Neutrophil (primary cell): ENCODE measurements at regions not wholly inside any gene's neighbourhood (a gene's known extent, or its start where the extent isn't known, plus 50 kb on each side); places are given as distances from the start of the nearest gene placed in this dataset.
A peak's percentile ranks its signal among the peaks of the same experiment; 100 is the strongest.

Experiments used
- H3K27ac ChIP-seq: fragments of 200-600 bp; sonication (generic); 2 replicates; pipeline ENCODE4 v1.5.1; 2016; ENCODE audit warnings: mild to moderate bottlenecking, moderate library complexity
- H3K27me3 ChIP-seq: fragments of 200-600 bp; sonication (generic); 2 replicates; pipeline ENCODE4 v1.6.0; 2016; ENCODE audit warnings: mild to moderate bottlenecking
- H3K36me3 ChIP-seq: fragments of 200-600 bp; sonication (generic); 2 replicates; pipeline ENCODE4 v1.5.1; 2017
- H3K4me1 ChIP-seq, 2 experiments: fragments of 200-600 bp in 1 of 2; sonication (generic) in 1 of 2; 1 replicate in 1 of 2; 2 replicates in 1 of 2; pipeline versions ENCODE4 v1.5.1 to v1.6.1; 2013 to 2016; ENCODE audit warnings: low read depth in 1 of 2, low read length in 1 of 2, mild to moderate bottlenecking in 1 of 2, moderate library complexity in 1 of 2; ENCODE audit not compliant: control insufficient read depth in 1 of 2, insufficient read depth in 1 of 2
- H3K4me3 ChIP-seq, 2 experiments: fragments of 200-600 bp in 1 of 2; sonication (generic) in 1 of 2; 1 replicate in 1 of 2; 2 replicates in 1 of 2; pipeline ENCODE4 v1.5.1; 2013 to 2016; ENCODE audit warnings: low read depth in 1 of 2, low read length in 1 of 2, mild to moderate bottlenecking in 1 of 2, moderate library complexity in 1 of 2
- H3K9me3 ChIP-seq: fragments of 200-600 bp; sonication (generic); 2 replicates; pipeline ENCODE4 v1.5.1; 2016
- TF ChIP-seq, protein P1 (sequence below): fragments of 200-600 bp; sonication (generic); IDR thresholded peaks from 2 replicates; pipeline ENCODE4 v1.5.1; 2016; ENCODE audit warnings: antibody characterized with exemption

DNA sequence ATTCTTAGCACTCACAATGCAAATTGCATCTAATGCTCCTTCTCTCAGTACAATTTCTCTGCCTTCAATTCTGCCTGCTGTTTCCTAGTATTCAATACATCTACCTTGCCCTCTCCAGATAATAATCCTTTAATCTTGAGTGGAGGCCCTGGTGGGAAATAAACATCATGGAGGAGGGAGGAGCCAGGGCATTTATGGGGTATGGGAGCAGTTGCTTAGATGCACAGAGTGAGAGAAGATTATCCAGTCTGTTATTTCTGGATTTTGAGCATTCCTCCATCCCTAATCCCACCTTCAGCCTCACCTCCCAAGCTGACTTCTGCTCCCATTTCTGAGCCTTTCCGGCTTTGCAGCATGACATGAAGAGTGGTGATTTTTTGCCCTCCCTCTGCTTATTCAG, 127.9 kb upstream of the PPP3CA start:
- H3K4me1 ChIP-seq, result no peaks in the 10 kb centered on the region
- H3K27ac ChIP-seq, result no peak overlapping the region
- no peaks in the 10 kb centered on the region for H3K36me3 ChIP-seq
- no peak overlapping the region for H3K4me3 ChIP-seq
- H3K9me3 ChIP-seq, result no peaks in the 10 kb centered on the region
- no peaks in the 10 kb centered on the region for H3K27me3 ChIP-seq
- TF ChIP-seq, protein P1, sequence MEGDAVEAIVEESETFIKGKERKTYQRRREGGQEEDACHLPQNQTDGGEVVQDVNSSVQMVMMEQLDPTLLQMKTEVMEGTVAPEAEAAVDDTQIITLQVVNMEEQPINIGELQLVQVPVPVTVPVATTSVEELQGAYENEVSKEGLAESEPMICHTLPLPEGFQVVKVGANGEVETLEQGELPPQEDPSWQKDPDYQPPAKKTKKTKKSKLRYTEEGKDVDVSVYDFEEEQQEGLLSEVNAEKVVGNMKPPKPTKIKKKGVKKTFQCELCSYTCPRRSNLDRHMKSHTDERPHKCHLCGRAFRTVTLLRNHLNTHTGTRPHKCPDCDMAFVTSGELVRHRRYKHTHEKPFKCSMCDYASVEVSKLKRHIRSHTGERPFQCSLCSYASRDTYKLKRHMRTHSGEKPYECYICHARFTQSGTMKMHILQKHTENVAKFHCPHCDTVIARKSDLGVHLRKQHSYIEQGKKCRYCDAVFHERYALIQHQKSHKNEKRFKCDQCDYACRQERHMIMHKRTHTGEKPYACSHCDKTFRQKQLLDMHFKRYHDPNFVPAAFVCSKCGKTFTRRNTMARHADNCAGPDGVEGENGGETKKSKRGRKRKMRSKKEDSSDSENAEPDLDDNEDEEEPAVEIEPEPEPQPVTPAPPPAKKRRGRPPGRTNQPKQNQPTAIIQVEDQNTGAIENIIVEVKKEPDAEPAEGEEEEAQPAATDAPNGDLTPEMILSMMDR, result no peak

DNA sequence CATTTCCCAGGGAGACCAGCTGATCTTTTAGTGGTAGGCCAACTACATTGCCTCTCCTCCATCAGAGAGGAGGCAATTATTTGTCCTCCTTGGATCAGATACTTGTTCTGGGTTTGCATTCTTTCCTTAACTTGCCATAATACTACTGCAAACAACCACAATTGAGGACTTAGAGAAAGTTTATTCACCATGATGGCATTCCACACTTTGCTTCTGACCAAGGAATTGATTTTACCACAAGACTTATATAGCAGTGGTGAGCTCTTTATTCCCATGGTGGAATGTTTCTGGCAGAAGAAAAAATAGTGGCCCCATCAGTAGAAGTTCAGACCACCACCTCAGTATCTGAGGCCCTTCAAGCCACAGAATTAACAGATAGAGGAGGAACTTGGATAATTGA, 123.9 kb upstream of the PPP3CA start:
- Histone ChIP-seq H3K27me3 (no peaks in the 10 kb centered on the region), H3K4me1 (no peaks in the 10 kb centered on the region), H3K36me3 (no peaks in the 10 kb centered on the region), H3K4me3 (no peak overlapping the region), H3K9me3 (no peaks in the 10 kb centered on the region), H3K27ac (no peak overlapping the region)
- TF ChIP-seq, protein P1, result no peak

DNA sequence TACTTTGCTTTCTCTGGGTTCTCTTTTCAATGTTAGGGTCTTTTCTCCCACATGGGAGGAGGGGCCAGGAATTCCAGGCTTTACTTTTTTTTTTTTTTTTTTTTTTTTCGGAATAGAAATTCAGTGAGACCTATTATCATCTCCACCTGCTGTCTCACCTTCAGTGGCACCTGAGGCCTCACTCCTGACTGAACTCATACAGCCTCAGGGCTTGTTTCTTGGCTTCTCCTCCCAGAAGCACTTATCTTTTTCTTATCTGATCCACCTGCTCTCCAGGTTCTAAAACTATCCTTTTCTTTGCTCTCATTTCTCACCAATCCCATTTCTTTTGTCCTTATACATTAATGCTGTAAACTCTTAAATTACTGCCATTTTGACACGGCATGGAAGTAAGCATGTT, 117.3 kb upstream of the PPP3CA start:
- H3K27me3 ChIP-seq, result no peaks in the 10 kb centered on the region
- TF ChIP-seq, protein P1, result no peak
- no peak overlapping the region for H3K4me3 ChIP-seq

DNA sequence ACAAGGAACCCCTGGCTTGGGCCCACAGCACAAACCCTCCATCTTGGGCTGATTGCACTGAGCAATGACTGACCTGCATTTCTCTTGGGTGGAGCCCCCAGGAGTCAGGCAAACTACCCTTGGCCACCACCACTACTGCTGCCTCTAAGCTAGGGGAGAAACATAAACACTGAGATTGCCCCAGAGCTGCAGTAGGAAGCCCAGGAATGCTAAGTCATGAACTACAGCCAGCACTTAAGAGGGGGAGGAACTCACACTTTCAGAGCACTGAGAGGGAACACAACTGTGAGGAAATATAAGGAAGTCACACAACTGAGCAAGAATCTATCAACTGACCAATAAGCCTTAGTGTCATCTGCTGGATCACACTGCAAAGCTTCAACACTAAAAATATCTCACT, 111.6 kb upstream of the PPP3CA start:
- Histone ChIP-seq H3K4me1 (no peaks in the 10 kb centered on the region), H3K36me3 (no peaks in the 10 kb centered on the region), H3K27me3 (no peaks in the 10 kb centered on the region), H3K27ac (peak overlapping the region; percentile 60), H3K4me3 (no peak overlapping the region), H3K9me3 (no peaks in the 10 kb centered on the region)
- TF ChIP-seq, protein P1, result no peak

More for the DNA sequence above, 117.3 kb upstream of the PPP3CA start:
- no peaks in the 10 kb centered on the region for H3K4me1 ChIP-seq
- no peaks in the 10 kb centered on the region for H3K36me3 ChIP-seq
- H3K9me3 ChIP-seq, result no peaks in the 10 kb centered on the region
- no peak overlapping the region for H3K27ac ChIP-seq

DNA sequence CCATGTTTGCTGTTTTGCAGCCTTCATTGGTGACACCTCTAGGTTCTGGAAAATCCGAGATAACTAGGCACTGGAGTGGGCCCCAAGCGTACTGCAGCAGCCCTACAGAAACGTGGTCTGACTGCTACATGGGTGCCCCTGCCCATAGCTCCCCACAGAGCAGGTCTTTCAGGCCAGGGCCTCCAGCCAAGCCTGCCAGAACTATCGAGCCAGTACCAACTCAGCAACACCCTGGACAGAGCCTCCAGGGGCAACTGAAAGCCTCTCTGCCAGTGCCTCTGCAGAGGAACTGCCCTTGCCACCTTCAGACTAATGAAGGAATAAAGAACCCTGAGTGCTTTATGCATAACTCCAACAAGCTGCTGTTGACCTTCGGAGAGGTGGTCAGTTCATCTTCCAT, 111.1 kb upstream of the PPP3CA start:
- Histone ChIP-seq H3K27me3 (no peaks in the 10 kb centered on the region), H3K9me3 (no peaks in the 10 kb centered on the region), H3K4me3 (no peak overlapping the region), H3K36me3 (no peaks in the 10 kb centered on the region), H3K4me1 (no peaks in the 10 kb centered on the region), H3K27ac (peak overlapping the region; percentile 60)
- TF ChIP-seq, protein P1, result no peak

DNA sequence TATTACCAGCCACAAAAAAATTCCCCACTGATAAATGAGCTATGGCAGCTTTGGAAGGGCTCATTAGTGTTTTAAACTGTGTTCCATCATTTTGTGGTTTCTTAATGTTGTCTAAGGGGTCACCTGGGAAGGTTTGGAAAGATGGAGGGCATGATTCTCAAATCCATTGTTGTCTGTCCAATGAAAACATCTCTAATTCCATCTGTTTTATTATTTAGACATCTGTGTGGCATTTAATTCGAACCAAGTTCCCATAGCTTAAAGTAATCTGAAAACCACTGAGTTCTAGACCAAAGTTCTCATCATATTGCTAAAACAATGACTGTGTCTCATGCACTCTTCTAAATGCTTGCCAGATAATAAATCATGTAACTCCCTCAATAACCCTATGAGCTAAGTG, 103.8 kb upstream of the PPP3CA start:
- H3K36me3 ChIP-seq, result no peaks in the 10 kb centered on the region
- no peaks in the 10 kb centered on the region for H3K9me3 ChIP-seq
- H3K27ac ChIP-seq, result no peak overlapping the region
- H3K4me1 ChIP-seq, result no peaks in the 10 kb centered on the region
- TF ChIP-seq, protein P1, result no peak
- H3K4me3 ChIP-seq, result no peak overlapping the region
- no peaks in the 10 kb centered on the region for H3K27me3 ChIP-seq
